Calu3 (cell line): ENCODE measurements at regions not wholly inside any gene's neighbourhood (a gene's known extent, or its start where the extent isn't known, plus 50 kb on each side); places are given as distances from the start of the nearest gene placed in this dataset.

ENCODE experiments used
- BruUV-seq: library from RNA; stranded (reverse); fragments of 400-500 nt; replicated peaks from 2 replicates; lab custom pipeline; 2021; lab: Mats Ljungman, UMichigan
- CTCF ChIA-PET: fragments of 300-600 bp; sonication (Branson Sonifier 250); formaldehyde crosslinking; loops from one replicate; lab custom pipeline; 2022; ENCODE audit warnings: antibody characterized with exemption; lab: Charles Lee
- DNase-seq: peaks from one replicate; pipeline ENCODE4 v3.0.0; 2022
- H3K27ac Mint-ChIP-seq: one replicate; pipeline ENCODE4 v1.8.0; 2022; ENCODE audit warnings: mixed read lengths; ENCODE audit not compliant: unreplicated experiment
- H3K27me3 Mint-ChIP-seq: one replicate; pipeline ENCODE4 v1.8.0; 2022; ENCODE audit warnings: mixed read lengths; ENCODE audit not compliant: unreplicated experiment
- H3K36me3 Mint-ChIP-seq: one replicate; pipeline ENCODE4 v1.8.0; 2022; ENCODE audit warnings: mild to moderate bottlenecking, moderate library complexity, mixed read lengths; ENCODE audit not compliant: insufficient read depth, unreplicated experiment
- H3K4me1 Mint-ChIP-seq: one replicate; pipeline ENCODE4 v1.8.0; 2022; ENCODE audit warnings: mild to moderate bottlenecking, low read depth, mixed read lengths; ENCODE audit not compliant: unreplicated experiment
- H3K4me3 Mint-ChIP-seq: one replicate; pipeline ENCODE4 v1.8.0; 2022; ENCODE audit warnings: mild to moderate bottlenecking, low read depth, moderate library complexity, mixed read lengths; ENCODE audit not compliant: unreplicated experiment
- H3K9me3 Mint-ChIP-seq: one replicate; pipeline ENCODE4 v1.8.0; 2022; ENCODE audit warnings: low read depth, mixed read lengths; ENCODE audit not compliant: unreplicated experiment
- CTCF ChIP-seq: fragments of 200-600 bp; IDR thresholded peaks from one replicate; pipeline ENCODE4 v1.8.0; 2022; ENCODE audit warnings: antibody characterized with exemption; ENCODE audit not compliant: unreplicated experiment
- intact Hi-C: fragments of 100-400 bp; cut with micrococcal nuclease; formaldehyde crosslinking; loops from one replicate; pipeline ENCODE4 v1.10.0; 2022; ENCODE audit not compliant: unreplicated experiment

- Mint-ChIP-seq H3K4me1 (no peaks in the 10 kb centered on the region), H3K4me3 (no peak overlapping the region), H3K27me3 (no peaks in the 10 kb centered on the region), H3K9me3 (no peaks in the 10 kb centered on the region), H3K27ac (no peak overlapping the region), H3K36me3 (no peaks in the 10 kb centered on the region)
- TF ChIP-seq CTCF = no peak
- DNase-seq = no peak
- BruUV-seq = no TSS peak
- intact Hi-C loops = no loop called here
- CTCF ChIA-PET = interaction anchor here (0.6 kb wide), 1 partner anchor 480 kb away, joined by 7 read pairs; no protein-coding TSS in a partner anchor
Observed at GRCh38 chr7:26467104-26467503, 175.4 kb downstream of the SNX10 start.

DNA sequence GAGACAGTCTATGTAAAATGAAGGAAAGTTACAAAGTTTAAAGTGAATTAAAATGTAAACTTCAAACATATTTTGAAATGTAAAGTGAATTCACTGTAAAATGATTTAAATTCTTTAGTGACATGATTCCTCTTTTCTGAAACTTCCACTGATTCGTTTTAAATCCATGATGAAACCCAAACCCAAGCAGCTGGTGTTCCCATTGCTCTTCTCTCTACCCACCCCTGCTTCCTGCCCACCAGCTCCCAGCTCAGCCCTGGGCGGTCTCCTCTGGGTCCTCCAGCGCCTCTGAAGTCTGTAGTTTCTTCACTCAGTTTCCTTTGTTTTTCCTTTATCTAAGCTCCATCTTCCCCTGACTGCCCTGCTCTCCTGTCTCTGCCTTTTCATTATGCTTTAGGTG is 175.9 kb downstream of the SNX10 start:
- BruUV-seq = no TSS peak
- Mint-ChIP-seq H3K9me3 (no peaks in the 10 kb centered on the region), H3K4me3 (no peak overlapping the region), H3K36me3 (no peaks in the 10 kb centered on the region), H3K4me1 (no peaks in the 10 kb centered on the region), H3K27me3 (no peaks in the 10 kb centered on the region), H3K27ac (no peak overlapping the region)
- CTCF ChIA-PET = no interaction called here
- no peak for DNase-seq
- TF ChIP-seq CTCF = no peak
- intact Hi-C loops = no loop called here

DNA sequence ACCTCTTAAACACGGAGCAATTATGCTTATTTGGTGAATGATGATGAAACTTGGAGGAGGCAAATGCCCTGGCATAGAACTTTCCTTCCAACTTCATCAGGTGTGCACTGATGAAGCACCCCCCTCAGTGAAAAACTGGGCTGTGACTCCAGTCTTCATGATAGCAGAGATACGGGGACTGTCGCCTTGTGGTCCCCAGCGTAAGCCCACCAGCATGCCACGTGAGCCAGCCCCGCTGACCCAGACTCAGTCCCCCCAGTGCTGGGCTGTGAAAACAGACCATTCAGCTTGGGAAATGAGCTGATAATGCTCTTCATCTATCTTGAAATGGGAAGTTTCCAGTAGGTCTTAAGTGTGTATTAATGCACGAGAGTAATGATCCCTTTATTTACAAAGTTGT is 177.0 kb downstream of the SNX10 start:
- intact Hi-C loops = no loop called here
- TF ChIP-seq CTCF = no peak
- H3K27ac Mint-ChIP-seq = no peak overlapping the region
- no TSS peak for BruUV-seq
- H3K4me1 Mint-ChIP-seq = no peaks in the 10 kb centered on the region
- no peak for DNase-seq
- H3K9me3 Mint-ChIP-seq = no peaks in the 10 kb centered on the region
- CTCF ChIA-PET = no interaction called here
- H3K36me3 Mint-ChIP-seq = no peaks in the 10 kb centered on the region
- no peaks in the 10 kb centered on the region for H3K27me3 Mint-ChIP-seq
- no peak overlapping the region for H3K4me3 Mint-ChIP-seq

- CTCF ChIA-PET = no interaction called here
- DNase-seq = no peak
- Mint-ChIP-seq H3K9me3 (no peaks in the 10 kb centered on the region), H3K27me3 (no peaks in the 10 kb centered on the region), H3K4me1 (no peaks in the 10 kb centered on the region), H3K4me3 (no peak overlapping the region), H3K36me3 (no peaks in the 10 kb centered on the region), H3K27ac (no peak overlapping the region)
- BruUV-seq = no TSS peak
- intact Hi-C loops = no loop called here
- TF ChIP-seq CTCF = no peak
Observed at GRCh38 chr7:26469188-26469587, 177.5 kb downstream of the SNX10 start.
